Left ventricle myocardium inferior (tissue), 1 donor: ENCODE measurements at regions not wholly inside any gene's neighbourhood (a gene's known extent, or its start where the extent isn't known, plus 50 kb on each side); places are given as distances from the start of the nearest gene placed in this dataset.

Source experiments
- DNase-seq: peaks from one replicate; pipeline ENCODE4 v3.0.0-alpha.2; 2020
- H3K27ac ChIP-seq: fragments of 200-600 bp; replicated peaks from 2 replicates; pipeline ENCODE4 v1.8.0; 2021
- H3K27me3 ChIP-seq: fragments of 200-600 bp; 2 replicates; pipeline ENCODE4 v1.8.0; 2021; ENCODE audit warnings: low read depth
- H3K36me3 ChIP-seq: fragments of 200-600 bp; 2 replicates; pipeline ENCODE4 v1.8.0; 2021
- H3K4me1 ChIP-seq: fragments of 200-600 bp; 2 replicates; pipeline ENCODE4 v1.8.0; 2021
- H3K4me3 ChIP-seq: fragments of 200-600 bp; 2 replicates; pipeline ENCODE4 v1.8.0; 2021; ENCODE audit warnings: mild to moderate bottlenecking, moderate library complexity
- H3K9me3 ChIP-seq: fragments of 200-600 bp; replicated peaks from 2 replicates; pipeline ENCODE4 v1.8.0; 2021
- intact Hi-C: fragments of 100-400 bp; cut with micrococcal nuclease; formaldehyde crosslinking; loops from one replicate; pipeline ENCODE4 v1.11.0; 2022
- TF ChIP-seq, protein P1 (sequence below): fragments of 200-600 bp; IDR thresholded peaks from 2 replicates; pipeline ENCODE4 v1.8.0; 2021; ENCODE audit warnings: antibody characterized with exemption, mild to moderate bottlenecking, borderline replicate concordance
- donor health status: DM: no; HTN: yes; CAD: no; lungs with severe emphysema.

DNA sequence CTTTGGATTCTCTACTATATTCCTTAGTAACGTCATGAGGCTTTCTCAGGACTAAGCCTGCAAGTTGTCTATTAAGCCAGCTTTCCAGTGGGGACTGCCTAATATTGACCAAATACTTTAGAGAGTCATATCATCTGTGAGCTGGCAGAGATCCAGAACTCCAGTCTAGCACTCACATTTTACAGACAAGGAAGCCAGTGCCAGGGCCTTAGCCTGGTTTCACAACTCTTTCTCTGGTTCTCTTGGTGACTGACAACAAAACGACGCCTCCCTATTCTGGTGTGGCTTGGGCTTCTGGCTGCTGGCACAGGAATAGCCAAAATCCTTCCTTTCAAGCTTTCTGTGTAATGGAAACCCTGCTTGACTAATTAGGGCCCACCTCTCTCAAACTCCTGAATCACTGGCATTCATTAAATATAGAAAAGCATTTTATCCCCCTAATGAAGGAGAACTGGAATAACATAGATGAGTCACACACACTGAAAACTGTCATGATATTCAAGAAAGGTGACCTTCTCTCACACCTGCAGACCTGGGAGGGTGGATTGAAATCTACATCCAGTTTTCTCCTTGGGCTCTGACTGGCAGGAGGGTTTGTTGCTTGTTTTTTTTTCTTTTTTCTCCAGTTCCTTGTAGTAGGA, 75.2 kb upstream of the UBL3 start:
- TF ChIP-seq, protein P1, sequence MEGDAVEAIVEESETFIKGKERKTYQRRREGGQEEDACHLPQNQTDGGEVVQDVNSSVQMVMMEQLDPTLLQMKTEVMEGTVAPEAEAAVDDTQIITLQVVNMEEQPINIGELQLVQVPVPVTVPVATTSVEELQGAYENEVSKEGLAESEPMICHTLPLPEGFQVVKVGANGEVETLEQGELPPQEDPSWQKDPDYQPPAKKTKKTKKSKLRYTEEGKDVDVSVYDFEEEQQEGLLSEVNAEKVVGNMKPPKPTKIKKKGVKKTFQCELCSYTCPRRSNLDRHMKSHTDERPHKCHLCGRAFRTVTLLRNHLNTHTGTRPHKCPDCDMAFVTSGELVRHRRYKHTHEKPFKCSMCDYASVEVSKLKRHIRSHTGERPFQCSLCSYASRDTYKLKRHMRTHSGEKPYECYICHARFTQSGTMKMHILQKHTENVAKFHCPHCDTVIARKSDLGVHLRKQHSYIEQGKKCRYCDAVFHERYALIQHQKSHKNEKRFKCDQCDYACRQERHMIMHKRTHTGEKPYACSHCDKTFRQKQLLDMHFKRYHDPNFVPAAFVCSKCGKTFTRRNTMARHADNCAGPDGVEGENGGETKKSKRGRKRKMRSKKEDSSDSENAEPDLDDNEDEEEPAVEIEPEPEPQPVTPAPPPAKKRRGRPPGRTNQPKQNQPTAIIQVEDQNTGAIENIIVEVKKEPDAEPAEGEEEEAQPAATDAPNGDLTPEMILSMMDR = no peak
- no peaks in the 10 kb centered on the region for H3K9me3 ChIP-seq
- peak; percentile 55 for DNase-seq
- no peaks in the 10 kb centered on the region for H3K27me3 ChIP-seq
- H3K4me1 ChIP-seq = peaks cover 30% of the 10 kb centered on the region
- H3K4me3 ChIP-seq = no peak overlapping the region
- intact Hi-C loops = loop anchor here (10.0 kb wide), 1 partner anchor 151 kb away; no protein-coding TSS in a partner anchor
- H3K27ac ChIP-seq = peak overlapping the region; percentile 31
- no peaks in the 10 kb centered on the region for H3K36me3 ChIP-seq

DNA sequence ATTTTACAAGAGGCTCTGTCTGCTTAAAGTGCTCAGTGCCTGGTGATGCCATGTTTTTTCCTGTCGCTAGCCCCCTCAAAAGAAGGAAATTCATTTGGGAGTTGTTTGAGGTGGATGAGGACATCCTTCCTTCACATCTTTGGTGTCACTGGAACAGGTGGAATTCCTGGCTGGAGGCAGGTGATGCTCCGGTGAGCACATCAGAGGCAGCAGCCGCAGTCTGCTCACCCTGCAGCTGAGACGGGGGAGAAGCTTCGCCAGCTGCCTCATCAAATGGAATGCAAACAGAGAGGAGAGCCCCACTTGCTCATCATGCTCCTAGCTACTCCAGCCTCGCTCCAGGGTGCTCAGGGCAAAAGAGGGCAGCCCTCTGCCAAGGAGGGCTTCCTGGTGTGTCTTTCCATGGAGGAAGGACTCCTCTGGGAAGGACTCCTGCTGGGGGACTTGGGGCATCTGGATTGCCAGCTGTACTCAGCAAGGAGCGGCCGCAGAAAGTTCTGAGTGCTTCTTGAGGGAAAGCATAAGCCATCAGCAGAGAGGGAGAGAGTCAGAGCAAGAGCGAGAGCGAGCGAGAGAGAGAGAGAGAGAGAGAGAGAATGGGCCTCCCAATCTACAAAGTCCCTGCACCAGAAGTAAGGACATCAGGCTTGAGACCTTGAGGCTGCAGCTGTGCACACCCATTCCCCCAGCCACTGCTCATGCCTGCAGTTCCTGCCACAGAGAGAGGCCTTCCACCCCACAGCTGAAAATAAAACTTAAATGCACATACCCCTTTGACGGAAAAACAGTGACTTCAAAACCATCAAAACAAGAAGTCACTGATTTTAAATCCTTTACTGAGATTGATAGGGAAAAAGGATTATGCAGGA, 74.3 kb upstream of the UBL3 start:
- intact Hi-C loops = loop anchor here (10.0 kb wide), 1 partner anchor 150 kb away; no protein-coding TSS in a partner anchor
- TF ChIP-seq, protein P1 = no peak
- no peaks in the 10 kb centered on the region for H3K27me3 ChIP-seq
- peak overlapping the region; percentile 72 for H3K27ac ChIP-seq
- H3K4me3 ChIP-seq = no peak overlapping the region
- no peaks in the 10 kb centered on the region for H3K9me3 ChIP-seq
- peaks cover 30% of the 10 kb centered on the region for H3K4me1 ChIP-seq
- DNase-seq = no peak
- no peaks in the 10 kb centered on the region for H3K36me3 ChIP-seq

DNA sequence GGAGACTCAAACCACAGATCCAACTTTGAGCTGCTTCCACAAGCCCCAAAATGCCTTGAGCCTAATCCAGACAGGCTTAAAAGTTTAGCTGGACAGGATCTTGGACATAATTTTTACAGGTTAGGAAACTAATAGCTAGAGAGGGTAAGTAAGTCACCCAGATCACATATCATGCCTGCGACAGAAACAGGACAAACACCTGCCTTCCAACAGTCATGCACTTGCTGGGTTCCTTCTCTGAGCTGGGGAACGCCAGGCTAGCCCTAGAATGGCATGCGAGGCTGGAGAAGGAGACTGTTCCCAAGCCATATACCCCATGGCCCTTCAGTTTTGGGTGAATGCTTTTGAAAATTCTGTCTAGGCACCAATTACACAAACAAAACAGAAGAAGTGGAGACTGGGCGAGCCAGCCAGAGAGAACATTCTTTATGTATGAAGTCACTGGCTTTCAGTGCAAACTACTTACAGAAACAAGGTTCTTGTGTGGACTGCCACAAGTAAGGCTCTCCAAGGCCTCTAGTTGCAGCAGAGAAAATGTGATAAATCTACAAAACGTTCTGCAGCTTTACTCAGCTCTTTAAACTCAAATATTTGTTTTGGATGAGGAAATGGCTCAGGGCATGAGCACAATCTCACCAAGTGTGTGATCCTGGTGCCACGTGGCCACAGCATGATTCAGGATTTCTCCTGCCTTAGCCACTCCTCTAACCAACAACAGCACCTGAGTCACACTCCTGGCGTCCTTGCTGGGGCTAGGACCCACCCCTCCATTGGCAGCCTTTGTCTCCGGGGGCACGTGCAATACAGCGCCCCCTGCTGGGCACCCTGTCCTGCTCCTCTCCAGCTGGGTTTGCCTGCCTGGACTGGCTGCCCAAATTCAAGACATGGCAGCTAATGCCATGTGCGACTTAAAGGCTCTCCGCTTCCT, 73.4 kb upstream of the UBL3 start:
- DNase-seq = peak; percentile 42
- H3K9me3 ChIP-seq = no peaks in the 10 kb centered on the region

DNA sequence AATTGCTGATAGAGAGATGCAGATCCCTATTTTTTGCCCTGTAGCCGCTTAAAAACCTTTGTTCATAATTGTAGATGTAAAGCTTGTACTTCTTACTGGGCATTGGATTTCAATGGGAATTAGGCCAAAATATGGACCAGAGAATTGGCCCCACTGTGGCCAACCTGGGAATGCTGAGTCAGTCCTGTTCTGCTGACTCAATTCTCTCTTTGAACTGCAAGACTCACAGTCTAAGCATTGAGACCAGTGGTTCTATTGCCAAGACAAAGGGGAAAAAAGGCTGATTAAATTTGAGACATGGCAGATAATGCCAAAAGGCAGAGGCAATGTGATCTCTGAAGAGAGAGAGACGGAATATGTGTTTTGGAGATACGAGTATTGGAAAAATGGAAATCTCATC, 72.5 kb upstream of the UBL3 start:
- H3K4me1 ChIP-seq = peaks cover 30% of the 10 kb centered on the region
- H3K36me3 ChIP-seq = no peaks in the 10 kb centered on the region
- no peak overlapping the region for H3K4me3 ChIP-seq
- TF ChIP-seq, protein P1 = no peak
- no peaks in the 10 kb centered on the region for H3K9me3 ChIP-seq
- DNase-seq = no peak
- intact Hi-C loops = loop anchor here (10.0 kb wide), 1 partner anchor 148 kb away; no protein-coding TSS in a partner anchor
- H3K27me3 ChIP-seq = no peaks in the 10 kb centered on the region
- peak overlapping the region; percentile 72 for H3K27ac ChIP-seq

More for the DNA sequence above, 73.4 kb upstream of the UBL3 start:
- TF ChIP-seq, protein P1 = peak; percentile 73
- H3K27me3 ChIP-seq = no peaks in the 10 kb centered on the region
- H3K36me3 ChIP-seq = no peaks in the 10 kb centered on the region
- intact Hi-C loops = loop anchor here (10.0 kb wide), 1 partner anchor 149 kb away; no protein-coding TSS in a partner anchor
- no peak overlapping the region for H3K4me3 ChIP-seq
- peak overlapping the region; percentile 72 for H3K27ac ChIP-seq
- peaks cover 30% of the 10 kb centered on the region for H3K4me1 ChIP-seq
